Epidermal melanocyte (primary cell): ENCODE measurements at regions not wholly inside any gene's neighbourhood (a gene's known extent, or its start where the extent isn't known, plus 50 kb on each side); places are given as distances from the start of the nearest gene placed in this dataset.

Experiments
- DNase-seq: peaks from one replicate; pipeline ENCODE4 v3.0.0; 2011; ENCODE audit warnings: low spot score; ENCODE audit not compliant: insufficient read length

- DNase-seq: no peak
These were observed 67.8 kb upstream of the SALL3 start for GRCh38 chr18:78911751-78912283.

DNA sequence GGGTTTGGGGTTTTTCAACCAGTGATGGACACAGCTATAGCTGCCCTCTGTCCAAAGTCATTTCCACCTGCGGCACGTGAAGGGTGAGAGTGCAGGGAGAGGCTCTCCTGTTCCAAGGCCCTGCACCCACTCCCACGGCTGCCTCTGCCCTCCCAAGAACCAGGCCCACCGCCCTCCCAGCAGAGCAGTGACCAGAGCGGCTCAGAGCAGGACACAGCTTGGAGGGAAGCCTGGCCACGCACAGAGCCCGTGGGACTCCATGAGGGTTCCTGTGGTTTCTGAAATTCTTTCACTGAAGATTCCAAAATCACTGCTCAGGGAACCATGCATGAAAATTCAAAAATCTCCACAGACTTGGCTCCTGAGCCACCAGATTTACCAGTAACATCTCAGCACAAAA, 67.3 kb upstream of the SALL3 start:
- DNase-seq: no peak

DNA sequence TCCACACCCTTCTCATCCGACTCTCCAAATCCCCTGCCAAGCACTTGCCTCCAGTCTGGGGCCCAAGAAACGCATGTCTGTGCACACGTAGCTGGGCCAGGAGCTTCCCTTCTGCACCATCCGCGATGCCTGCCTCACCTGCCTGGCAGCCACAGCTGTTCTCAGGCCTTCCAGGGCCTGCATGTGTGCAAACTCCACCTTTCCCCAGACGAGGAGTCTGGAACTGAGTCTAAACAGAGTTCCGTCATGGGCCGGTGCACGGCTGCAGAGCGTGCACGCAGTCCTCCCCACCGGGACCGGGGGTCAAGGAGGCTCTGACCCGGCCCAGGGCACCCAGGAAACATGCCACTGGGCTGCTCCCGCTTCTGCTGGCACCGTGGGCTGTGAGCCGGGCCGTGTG, 66.8 kb upstream of the SALL3 start:
- no peak for DNase-seq

DNA sequence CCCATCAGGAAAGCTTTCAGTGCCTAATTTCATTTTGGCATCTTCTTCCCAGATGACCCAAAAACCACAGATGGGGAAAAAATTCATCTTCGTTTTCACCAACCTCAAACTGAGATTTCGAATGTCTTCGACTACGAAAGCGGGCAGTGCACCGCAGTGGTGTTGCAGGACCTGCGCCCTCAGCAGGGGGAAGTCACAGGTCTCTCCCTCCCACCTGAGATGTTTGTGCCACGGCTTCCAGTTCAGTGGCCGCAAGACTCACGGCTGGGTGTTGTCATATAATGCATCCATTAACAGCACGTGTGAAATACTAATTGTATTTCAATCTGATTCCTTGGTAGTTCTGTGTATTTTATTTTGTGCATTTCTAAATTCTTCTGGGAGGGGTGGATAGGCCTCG, 66.2 kb upstream of the SALL3 start:
- DNase-seq: no peak

GRCh38 chr18:78913830-78914231, 65.8 kb upstream of the SALL3 start:
- DNase-seq: no peak

GRCh38 chr18:78914249-78914935, 65.2 kb upstream of the SALL3 start:
- no peak for DNase-seq

DNA sequence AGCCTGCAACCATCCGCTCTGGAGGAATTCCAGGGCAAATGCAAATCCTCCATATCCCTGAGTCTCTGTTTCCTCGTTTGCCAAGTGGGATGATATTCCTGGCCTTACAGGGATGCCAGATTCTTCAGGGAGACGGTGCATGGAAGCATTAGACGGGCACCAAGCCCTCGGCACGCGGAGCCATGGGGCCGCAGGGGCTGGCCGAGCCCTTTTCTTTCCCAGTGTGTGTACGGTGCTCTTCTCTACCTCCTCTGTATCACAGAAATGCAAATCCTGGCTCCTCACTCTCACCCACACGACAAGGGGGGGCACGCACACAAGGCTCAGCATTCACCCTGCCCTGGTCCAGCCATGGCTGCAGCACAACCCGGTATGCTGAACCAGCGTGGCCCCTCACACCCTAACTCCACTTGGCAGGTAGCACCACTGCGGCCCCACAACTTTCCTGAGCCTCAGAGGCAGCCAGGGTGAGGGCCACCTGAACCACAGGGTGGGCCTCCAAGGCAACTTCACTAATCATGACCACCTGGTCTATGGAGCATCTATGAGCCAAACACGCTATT, 64.1 kb upstream of the SALL3 start:
- no peak for DNase-seq

- no peak for DNase-seq
These were observed 60.9 kb upstream of the SALL3 start for GRCh38 chr18:78918707-78919106.

- DNase-seq: no peak
These were observed 59.7 kb upstream of the SALL3 start for GRCh38 chr18:78919956-78920355.

DNA sequence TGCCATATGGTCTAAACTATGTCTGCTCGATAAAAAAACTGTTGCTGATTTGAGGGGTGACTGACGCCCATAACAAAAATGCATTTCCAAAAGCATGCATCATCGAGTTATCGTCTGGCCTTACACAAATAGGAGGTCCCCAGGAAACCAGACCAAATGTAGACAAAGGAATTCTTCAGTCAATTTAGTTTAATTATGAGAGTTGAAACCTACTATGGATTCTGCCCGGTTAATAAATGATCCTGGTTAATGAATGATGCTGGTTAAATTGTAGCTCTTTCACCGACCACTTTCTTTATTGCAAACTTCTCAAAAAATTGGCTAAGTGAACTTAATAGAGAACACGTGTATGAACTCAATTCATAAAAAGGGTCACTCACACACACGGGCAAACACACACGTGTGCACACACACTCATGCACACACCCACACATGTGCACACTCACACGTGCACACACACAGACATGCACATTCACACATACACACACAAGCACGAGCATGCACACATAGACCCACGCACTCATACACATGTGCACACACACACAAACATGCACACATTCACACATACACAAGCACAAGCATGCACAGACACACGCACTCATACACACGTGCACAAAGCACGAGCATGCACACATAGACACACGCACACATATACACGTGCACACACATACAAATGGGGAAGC, 59.0 kb upstream of the SALL3 start:
- no peak for DNase-seq

DNA sequence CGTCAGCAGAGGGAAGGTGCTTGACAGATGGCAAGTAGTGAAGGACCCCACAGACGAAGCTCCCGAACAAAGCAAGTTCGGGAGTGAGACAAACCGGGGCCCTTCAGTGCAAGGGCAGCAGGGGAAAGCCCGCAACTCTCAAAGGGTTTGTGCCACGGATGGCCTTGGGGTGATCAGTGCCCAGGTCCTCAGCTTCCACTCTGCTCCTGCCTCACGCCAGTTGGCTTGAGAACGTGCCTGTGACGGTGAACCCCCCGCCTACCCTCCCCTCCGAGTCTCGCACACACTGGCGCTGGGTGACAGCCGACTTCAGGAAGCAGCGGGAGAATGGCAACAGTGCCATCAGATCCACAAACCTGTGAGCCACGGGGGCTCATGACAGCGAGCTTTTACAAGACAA, 56.8 kb upstream of the SALL3 start:
- DNase-seq: no peak

DNA sequence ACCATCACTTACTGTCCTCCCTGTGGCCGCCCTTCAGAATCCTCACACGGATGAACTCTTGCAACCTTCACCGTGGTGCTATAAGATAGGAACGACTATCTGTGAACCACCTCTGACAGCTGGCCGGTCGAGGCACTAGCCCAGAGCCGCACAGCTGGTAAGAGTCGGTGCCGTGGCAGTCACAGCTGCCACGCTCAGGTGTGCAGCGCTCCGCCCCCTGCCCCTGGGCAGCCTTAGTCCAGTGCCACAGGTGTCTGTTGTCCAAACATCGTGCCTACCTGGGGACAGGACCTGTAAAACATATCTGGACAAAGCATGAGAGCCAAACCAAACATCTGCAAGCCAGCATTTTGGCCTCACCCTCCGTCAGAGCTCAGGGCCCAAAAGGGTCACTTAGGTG, 55.3 kb upstream of the SALL3 start:
- DNase-seq: no peak

DNA sequence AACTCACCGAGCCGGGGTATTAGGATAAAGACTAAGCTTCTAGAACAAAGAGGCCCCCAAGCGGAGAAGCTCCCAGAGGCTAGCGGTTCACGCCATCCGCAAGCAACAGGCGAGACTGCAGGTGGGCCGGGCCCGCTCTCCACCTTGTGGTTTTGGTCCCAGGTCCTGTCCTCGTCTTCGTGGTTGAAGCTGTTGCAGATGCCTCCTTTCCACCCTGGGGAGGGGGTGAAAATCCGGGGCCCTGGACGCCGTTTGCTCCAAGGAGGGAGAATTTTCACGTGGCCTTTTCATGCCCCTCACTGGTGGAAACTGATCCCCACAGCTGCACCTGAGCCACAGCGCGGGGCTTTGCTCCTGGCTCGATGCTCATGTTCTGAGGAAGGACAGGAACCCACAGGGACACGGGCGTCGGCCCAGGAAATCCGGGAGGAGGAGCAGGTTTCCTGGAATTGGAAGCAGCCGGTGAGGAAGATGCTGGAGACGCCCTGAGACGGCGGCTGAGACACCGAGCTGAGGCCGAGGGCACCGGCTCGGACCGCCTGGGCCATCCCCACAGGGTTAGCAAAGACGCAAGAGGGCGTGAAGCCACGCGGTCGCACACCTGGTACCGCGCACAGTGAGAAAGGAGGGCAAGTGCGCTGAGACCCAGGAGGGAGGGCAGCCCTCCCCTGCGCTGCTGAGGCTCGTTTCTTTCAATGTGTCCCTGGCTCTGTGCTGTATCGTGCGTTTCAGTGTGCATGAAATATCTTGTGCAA, 54.7 kb upstream of the SALL3 start:
- no peak for DNase-seq

DNA sequence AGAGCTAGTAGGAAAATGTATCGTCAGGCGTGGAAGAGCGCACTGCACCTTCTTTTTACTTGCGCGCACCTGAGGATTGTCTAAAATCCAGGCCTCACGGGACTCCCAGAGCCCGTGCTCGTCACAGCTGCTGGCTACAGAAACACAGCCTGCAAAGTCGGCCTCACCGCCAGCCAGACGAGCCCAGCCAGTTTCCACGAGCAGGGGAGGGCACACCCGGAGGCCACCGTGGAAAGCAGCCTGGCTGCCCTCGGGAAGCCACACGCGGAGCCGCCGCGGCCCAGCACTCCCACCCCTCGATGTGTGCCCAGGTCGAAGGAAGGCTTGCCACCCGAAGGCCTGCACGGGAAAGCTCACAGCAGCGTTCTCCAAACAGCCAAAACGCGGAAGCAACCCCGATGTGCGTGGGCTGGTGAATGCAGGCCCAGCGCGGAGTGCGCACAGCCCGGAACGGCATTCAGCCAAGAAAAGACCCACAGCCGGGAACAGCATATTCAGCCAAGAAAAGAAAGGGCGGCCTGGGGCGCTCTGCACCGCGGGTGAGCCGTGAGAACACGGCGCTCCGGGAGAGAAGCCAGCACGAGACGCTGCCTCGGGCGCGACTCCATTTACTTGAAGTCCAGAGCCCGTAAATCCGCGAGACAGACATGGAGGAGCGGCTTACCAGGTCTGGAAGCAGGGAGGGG, 53.9 kb upstream of the SALL3 start:
- no peak for DNase-seq

DNA sequence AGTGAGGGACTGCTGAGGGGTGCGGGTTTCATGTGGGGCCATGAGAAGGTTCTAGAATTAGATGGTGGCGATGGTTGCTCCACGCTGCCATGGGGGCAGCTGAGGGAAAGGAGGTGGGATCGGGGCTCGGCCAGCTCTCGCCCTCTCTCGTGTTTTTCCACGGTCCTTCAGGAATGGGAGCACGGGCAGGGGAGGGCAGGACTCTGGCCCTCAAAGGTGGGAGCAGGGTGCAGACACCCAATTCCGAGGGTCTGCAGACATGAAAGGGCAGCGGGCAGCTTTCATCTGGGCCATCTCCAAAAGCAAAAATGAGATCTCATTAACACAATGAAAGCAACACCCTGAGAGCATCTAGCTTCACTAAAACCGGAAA, 53.4 kb upstream of the SALL3 start:
- DNase-seq: no peak

GRCh38 chr18:78927156-78927555, 52.5 kb upstream of the SALL3 start:
- DNase-seq: no peak

DNA sequence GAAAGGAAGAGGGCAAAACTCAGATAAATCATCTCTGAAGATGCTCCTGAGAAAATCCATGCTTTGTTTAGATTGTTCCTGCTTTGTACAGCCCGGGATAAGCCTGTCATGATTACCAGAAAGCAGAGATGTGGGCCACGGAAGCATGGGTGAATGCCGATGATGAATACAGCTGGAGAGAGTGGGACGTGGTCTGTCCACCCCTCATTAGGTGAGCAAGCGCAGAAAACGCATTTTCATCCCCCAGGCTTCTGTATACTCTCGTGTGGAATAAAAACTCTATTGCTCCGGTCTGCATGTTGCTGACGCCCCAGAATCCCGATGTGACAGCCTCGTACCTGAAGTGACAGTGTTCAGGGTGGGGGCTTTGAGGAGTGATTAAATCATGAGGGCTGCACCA, 52.0 kb upstream of the SALL3 start:
- no peak for DNase-seq

GRCh38 chr18:78928076-78928475, 51.5 kb upstream of the SALL3 start:
- no peak for DNase-seq

DNA sequence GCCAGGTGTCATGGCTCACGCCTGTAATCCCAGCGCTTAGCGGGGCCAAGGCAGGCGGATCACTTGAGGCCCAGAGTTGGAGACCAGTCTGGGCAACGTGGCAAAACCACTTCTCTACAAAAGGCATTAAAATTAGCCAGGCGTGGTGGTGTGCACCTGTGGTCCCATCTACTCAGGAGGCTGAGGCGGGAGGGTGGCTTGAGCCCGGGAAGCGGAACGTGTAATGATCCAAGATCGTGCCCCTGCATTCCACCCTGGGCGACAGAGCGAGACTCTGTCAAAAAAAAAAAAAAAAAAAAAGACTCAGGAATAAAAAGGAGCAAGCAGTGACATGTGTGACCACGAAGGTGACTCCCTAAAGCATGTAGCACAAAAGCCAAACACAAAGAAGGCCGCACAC, 50.1 kb upstream of the SALL3 start:
- DNase-seq: no peak
